GM03348 (cell line): ENCODE measurements at regions not wholly inside any gene's neighbourhood (a gene's known extent, or its start where the extent isn't known, plus 50 kb on each side); places are given as distances from the start of the nearest gene placed in this dataset.

Source experiments
- DNase-seq: peaks from one replicate; pipeline ENCODE4 v3.0.0; 2012; ENCODE audit warnings: low spot score

DNA sequence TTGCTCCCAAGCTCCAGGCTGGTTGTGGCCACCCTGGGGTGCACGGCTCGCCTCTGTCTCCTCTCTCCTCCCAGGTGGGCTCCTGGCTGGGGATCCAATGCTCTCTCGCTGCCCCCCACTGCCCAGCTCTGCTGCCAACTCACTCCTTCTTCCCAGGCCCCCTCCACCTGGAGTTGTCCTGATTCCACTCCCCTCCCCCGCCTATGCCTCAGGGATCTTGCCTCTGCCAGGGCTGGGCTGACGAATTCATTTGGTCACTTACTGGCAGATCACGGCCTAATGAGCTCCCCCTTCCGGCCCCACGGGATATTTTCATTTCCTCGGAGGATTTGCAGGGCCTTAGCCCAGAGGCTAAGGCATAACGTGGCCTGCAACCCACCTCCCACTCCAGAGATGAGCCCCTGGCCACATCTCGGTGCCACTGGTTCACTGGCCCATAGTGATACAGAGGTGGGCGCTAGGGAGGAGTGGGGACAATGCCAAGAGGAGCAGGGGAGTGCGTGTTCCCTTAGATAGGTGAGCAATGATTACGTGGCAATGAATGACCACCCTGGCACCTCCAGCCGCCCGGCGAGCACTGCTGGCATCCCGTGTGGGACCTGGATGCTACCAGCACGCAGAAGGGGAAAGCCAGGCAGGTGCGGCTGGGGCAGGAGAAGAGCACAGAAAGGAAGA is 344.6 kb upstream of the SHH start:
- no peak for DNase-seq

DNA sequence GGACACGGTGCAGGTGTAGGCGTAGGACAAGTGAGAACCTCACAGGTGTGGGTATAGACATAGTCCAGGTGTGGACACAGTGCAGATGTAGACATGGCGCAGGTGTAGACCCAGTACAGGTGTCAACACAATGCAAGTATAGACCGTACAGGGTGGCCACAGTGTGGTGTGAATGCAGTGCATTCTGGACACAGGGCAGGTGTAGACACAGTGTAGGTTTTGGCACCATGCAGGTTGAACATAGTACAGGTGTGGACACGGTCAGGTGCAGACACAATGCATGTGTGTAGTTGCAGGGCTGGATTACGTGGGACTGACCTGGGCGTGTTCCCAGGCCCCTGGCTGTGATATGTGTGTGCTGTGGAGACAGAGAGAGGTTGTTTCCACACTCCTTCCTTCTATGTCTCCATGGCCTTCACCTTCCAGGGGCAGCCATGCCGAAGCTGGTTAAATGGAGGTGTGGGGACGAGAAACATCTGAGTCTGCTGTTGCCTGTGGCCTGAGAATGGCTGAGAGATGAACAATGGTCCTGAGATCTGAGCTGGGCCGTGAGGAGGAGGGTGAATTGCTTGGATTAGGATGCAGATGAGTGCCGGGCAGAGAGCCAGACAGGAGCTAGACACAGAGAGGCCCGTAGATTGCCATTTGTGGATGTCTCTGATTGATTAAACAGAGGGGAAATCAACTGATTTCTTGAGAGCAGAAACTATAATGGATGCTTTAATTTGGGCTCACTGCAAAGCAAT is 343.9 kb upstream of the SHH start:
- no peak for DNase-seq

DNA sequence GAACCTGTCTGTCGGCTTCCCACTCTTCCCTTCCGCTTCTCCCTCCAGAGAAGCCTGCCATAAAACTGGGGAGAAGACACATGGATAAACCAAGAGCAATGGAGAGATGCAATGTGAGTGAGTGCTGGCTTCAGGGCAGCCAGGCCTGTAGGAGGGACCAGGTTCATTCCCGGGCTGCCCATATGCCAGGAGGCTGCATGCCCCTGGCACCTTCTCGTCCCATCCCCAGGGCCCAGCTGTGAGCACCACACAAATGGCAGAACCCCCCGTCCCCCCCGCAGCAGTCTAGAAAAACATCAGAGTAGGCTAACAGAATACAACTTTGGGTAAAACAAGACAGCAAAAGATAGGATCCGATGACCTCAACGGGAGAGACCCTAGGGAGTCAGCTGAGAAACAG is 341.3 kb upstream of the SHH start:
- DNase-seq: no peak

DNA sequence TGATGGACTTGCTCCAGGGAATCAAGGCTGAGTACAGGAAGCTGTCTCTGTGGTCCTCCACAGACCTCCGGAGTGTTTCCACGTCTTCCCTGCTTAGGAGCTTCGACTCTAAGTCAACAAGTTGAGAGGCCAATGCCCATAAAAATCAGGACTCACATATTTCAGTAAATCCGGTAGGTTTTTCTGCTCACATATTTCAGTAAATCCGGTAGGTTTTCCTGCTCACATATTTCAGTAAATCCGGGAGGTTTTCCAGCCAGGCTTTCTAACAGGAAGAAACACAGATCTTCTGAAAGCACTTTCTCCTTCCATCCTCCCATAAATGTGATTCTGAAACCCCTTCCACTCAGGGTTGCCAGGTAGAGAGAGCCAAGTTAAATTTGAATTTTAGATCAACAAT is 340.1 kb upstream of the SHH start:
- no peak for DNase-seq

DNA sequence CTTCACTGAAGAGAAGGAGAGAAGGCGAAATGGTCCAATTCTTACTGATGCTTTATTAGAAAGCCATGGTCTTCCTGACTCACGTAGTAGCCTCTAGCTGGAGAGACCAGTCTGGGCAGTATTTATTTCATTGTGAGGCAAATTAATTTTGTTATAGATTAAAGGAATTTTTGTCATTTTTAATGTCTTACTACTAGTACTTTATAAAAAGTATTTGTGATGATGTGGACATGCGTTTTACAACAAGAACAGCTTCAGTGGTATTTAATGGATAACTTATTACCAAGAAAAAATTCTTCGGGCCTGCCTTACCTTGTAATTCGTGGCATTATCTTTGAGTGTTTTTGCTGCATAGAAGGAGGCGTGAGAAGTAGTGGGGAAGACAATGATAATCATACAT is 339.4 kb upstream of the SHH start:
- no peak for DNase-seq

DNA sequence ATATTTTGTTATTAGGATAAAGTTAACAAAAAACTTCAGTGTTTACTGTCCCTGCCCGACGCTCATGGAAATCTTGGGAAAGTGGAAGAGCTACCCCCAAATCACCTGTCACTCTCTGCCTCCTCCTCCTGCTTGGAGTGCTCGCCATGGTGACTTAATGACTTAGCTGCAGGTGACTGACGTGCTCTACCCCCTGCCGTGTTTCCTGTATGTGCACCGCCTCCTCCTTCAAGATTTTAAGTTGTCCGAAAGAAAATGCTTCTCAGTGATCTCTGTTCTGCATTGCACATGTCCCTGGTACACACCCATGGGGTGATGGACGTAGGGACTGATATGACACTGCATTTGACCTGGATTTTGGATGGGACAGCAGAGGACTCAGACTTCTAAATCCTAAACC is 338.8 kb upstream of the SHH start:
- no peak for DNase-seq

DNA sequence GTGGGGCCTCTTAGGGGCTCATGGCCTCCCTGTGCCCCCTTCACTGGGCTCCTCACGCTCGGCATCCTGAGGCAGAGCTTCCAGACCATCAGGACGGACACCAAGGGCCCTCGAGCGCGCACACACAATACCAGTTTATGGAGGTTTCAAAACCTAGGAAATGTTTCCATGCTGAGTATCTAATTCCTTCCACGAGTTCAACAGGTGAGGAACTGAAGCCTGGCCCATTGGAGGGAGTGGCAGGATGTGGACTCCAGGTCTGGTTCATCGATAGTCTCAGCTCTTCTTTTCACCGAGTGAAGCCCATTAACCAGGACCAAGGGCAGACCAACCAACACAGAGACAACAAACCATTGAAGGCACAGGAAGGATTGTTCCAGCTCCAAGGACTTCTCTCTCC is 336.7 kb upstream of the SHH start:
- DNase-seq: no peak

DNA sequence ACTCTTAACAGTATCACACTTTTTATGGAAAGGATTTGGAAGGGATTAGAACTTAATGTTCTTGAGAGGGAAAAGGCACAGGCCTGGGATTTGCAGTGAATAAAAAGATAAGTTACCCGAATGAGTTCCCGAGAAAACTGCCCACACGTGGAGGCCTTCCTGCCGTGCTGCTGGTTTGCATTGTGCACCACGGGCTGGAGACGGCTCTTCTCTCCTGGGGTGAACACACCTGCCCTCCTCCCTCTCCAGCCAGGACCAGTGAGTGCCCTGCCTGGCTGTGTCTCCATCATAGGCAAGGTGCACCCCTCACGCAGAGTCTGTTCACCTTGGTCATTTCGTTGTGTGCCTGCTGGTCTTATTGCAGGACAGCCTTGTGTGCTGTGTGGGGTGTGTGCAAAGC is 336.3 kb upstream of the SHH start:
- no peak for DNase-seq

DNA sequence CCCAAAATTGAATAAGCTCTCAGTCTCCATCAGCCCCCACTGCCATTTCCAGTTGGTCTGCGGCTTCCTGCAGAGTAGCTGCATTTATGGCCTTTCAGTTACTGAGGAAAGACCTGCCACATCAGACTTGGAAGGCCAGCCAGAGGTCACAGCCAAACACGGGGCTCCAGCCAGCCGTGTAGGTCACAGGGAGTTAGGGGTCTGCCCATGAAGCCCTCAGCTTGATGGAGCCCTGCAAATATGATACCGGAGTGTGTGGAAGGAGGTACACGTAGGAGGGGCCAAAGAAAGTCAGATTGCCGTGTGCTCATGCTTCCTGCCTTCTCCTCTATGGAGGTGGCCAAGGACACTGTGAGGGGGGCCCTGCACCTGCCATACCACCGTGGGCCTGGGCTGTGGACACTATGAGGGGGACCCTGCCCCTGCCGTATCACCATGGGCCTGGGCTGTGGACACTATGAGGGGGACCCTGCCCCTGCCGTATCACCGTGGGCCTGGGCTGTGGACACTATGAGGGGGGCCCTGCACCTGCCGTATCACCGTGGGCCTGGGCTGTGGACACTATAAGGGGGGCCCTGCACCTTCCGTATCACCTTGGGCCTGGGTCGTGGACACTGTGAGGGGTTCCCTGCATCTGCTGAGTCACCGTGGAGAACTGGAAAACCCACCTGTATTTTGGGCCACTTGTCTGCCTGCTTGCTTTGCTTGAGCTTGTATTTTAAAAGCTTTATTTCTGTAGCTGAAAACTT is 335.7 kb upstream of the SHH start:
- no peak for DNase-seq

DNA sequence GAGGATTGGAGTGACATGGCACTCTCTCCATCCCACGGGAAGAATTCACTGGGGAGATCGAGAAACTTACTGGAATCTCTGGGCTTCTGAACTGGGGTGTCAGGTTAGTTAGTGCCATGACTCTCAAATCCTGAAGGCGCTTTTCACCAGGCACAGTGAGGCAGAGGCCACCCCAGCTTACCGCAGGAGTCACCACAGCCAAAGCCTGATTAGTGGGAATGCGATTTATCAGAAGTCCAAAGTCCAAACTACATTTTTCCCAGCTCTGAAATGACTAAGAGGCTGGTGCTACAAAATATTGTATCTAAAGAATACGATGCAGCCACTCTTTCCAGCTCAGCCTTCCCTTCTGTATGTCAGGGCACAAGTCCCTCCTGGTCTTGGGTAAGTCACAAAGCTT is 334.8 kb upstream of the SHH start:
- no peak for DNase-seq

DNA sequence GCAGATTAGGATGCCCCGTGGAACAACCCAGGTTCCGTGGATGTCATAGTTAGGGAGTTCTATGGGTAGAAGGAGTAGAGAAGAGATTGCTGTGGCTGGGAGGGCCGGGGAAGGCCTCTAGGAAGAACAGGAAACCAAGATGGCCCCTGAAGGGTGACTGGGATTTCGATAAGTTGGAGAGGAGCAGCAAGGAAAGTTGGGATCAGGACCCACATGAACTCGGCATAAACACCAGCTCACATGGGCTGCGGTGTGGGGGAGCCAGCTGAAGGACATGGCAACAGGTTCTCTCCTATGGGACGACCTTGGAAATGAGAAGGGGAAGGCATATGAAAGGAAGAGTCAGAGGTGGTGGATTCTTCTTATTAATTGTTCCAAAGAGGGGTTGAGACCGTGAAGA is 333.7 kb upstream of the SHH start:
- DNase-seq: no peak

DNA sequence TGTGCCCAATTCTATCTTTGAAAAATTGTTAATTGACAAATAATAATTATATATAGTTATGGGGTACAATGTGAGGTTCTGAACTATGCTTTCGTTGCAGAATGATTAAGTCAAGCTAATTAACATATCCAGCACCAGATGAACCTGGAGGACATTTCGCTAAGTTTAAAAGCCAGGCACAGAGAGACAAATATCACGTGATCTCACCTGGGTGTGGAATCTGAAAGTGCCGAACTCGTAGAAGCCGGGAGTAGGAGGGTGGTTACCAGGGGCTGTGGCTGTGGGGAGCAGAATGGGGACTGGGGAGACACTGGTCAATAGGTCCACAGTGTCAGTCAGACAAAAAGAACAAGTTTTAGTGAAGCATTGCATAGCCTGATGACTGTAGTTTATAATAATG is 332.9 kb upstream of the SHH start:
- no peak for DNase-seq

DNA sequence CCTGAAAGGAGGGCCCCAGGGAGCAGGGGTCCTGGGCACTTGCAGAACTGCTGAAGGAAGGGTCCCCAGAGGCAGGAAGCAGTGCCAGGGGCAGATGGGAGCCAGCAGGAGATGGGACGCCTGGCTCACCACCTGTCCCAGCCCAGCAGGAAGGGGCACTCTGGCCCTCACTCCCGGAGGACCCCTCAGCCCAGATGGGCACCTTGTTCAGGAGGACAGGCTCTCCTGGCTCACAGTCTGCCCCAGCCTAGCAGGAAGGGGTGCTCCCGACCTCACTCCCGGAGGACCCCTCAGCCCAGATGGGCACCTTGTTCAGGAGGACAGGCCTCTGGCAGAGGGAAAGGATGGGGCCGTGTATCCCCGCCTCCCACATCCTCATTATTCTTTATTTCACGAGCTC is 331.4 kb upstream of the SHH start:
- DNase-seq: no peak

DNA sequence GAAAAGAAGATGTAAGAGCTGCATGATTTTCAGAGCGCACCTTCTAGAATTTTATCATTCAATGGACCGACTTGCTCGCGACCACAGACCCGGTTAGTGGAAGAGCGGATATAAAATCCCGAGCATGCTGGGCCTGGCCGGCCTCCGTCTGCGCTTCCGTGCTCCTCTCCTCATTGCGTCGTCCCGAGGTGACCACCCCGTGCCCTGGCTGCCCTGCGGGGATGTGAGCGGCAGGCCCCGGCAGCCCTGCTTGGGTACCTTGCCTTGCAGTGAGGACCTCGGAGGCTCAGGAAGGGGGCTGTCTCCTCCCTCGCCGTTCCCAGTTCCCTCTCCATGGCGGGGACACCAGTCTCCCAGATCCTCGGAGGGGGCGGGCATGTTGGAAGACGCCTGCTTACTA is 330.9 kb upstream of the SHH start:
- DNase-seq: no peak

DNA sequence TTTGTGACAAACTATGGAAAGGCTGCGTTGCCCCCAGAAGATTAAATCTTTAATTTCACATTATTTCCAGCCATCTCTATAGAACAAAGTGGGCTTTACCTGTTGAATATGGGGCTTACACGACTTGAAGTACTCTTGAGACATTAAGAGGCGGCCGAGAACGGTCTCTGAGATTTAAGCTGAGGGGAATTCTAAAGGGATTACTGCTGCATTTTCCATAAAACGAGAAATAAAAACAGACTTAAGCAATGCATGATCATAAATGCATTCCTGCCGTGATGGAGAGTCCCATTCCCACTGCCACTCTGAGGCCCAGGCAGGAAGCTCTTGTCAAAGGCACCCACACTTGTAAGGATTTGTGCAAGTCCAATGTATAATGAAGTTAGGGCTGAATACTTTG is 329.7 kb upstream of the SHH start:
- DNase-seq: no peak

DNA sequence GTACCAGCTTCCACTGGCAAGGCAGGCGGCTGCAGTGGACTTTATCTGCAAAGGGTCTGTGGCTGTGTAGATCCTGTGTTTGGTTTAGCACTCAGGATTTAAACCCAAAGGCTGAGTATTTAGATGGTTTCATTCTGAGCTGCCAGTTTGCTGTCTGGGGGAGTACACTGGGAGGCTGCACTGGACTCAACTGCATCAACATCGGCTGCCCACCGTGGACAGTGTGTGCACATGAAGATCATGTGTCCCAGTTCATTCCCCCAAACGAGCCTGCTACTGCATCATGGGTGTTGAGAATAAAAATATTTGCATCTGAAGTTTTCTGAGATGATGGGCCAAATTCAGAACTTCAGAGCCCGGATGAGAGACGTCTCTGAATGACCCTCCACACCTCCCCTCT is 328.6 kb upstream of the SHH start:
- no peak for DNase-seq

DNA sequence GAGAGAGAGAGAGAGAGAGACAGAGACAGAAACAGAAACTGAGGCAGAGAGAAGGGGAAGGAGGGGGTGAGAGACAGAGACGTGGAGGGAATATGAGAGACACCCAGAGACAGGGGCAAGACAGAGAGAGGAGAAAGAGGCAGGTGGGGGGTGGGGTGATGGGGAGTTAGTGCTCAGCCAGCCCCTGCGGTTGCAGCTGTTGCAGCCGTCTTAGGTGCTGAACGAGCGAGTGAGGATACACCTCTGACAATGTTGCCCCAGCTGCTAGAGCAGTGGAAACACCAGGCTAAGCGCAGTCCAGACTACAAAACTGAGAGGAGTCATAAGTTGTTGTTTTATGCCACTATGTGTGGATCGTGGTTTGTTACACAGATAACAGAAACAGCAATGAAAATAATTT is 328.2 kb upstream of the SHH start:
- DNase-seq: no peak

DNA sequence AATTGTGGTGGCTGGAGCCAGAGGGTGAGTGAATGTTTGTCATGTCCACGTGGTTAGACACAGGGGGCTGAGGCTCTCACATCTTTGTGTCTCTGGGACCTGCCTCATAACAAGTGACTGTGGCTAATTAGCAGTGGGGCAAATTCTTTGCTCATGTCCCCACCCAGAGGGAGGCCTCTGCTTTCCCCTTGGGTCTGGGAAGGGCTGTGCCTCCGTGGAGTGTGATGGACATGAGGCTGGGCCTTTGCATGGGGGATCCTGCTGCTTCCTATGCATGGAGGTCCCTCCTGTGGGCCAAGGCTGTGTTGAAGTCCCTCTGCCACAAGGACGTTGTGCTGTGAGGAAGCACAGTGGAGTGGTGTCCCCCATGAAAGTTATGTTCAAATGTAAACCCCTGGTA is 327.4 kb upstream of the SHH start:
- no peak for DNase-seq

DNA sequence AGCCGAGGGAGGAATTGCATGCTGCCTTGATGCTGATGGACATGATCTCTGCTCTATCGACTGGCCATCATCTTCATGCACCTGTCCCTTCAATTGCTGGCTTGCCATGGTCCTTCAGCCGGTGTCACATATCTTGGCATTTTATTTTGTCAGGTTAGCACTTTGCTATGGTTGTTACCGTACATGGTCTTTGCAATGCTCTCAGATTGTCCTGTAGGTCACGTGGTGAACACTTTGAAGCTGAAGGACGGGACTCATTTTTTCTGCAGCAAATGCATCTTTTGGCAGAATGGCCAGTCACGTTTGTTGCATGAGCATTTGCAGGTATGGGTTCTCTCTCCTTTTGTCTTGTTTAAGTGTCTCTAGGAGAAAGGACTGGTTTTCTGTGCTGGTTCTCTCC is 326.8 kb upstream of the SHH start:
- DNase-seq: no peak

DNA sequence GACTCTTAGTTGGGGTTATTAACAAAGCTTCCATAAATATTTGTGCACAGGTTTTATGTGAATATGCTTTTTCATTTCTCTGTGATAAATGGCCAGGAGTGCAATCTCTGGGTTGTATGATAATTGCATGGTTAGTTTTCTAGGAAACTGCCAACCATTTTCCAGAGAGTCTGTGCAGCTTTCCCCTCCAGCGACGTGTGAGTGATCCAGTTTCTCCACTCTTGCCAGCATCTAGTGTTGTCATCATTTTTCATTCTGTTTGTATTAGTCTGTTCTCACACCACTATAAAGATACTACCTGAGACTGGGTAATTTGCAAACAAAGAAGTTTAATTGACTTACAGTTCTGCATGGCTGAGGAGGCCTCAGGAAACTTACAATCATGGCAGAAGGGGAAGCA is 319.6 kb upstream of the SHH start:
- DNase-seq: no peak

DNA sequence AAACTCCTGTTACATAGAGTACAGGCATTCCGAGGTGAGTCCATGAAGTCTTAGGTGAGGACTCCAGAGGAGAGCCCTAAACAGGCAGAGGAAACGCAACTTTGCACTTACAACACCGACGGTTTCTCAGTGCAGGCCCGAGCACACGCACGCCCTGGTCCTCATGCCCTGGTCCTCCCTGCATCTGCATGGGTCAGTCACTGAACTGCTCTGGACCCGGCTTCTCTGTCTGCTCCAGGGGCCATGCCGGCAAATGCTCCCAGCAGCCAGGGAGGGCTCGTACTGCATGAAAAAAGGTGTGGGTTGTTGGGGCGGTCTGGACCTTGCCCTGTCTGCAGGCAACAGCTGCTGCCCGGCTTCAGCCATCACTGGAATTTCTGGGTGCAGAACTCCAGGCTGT is 317.3 kb upstream of the SHH start:
- no peak for DNase-seq

DNA sequence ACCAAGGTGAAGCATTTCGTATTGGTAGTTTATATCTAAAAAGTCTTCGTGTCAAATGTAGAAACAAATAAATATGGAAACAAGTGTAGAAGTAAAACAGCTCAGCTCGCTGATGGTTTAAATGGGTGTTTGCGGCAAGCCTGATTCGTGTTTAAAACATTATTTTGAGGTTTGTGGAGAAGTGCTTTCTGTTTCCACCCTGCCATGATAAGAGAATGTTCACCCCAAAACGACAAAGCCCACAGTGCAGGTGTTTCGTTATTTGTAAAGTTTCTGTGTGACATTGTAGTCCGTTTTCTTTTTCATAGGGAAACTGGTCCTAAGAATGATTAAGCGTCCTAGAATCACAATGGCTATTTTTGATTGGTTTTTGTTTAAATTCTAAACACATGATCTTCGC is 316.2 kb upstream of the SHH start:
- DNase-seq: no peak
